WTC11 (cell line): ENCODE measurements at regions not wholly inside any gene's neighbourhood (a gene's known extent, or its start where the extent isn't known, plus 50 kb on each side); places are given as distances from the start of the nearest gene placed in this dataset.
"Not testable (repeated sequence)": the region's sequence is repeated elsewhere in the genome, so short reads cannot be mapped to it uniquely, and the experiment has no call there.

ENCODE experiments used
- ATAC-seq: fragments of 200-7000 bp; cut with Tn5 transposase; 2 replicates; pipeline ENCODE4 v1.10.0; 2021; ENCODE audit warnings: mild to moderate bottlenecking, moderate library complexity
- CTCF ChIA-PET: fragments of 300-600 bp; sonication (Branson Sonifier 250); formaldehyde crosslinking; loops from one replicate; lab custom pipeline; 2021; ENCODE audit warnings: antibody characterized with exemption; lab: Charles Lee
- POLR2A ChIA-PET: fragments of 350-600 bp; sonication (Branson Sonifier 250); formaldehyde crosslinking; loops from one replicate; lab custom pipeline; 2021; ENCODE audit warnings: antibody characterized with exemption; lab: Charles Lee
- DNase-seq: peaks from one replicate; pipeline ENCODE4 v3.0.0; 2021; ENCODE audit warnings: low spot score
- H3K27ac Mint-ChIP-seq: 2 replicates; pipeline ENCODE4 v1.8.0; 2021; ENCODE audit warnings: mixed read lengths
- H3K27me3 Mint-ChIP-seq: 2 replicates; pipeline ENCODE4 v1.8.0; 2021; ENCODE audit warnings: low read depth, mild to moderate bottlenecking, moderate library complexity, mixed read lengths
- H3K36me3 Mint-ChIP-seq: 2 replicates; pipeline ENCODE4 v1.8.0; 2021; ENCODE audit warnings: mixed read lengths
- H3K4me1 Mint-ChIP-seq: 2 replicates; pipeline ENCODE4 v1.8.0; 2022; ENCODE audit warnings: mixed read lengths
- H3K4me3 Mint-ChIP-seq: 2 replicates; pipeline ENCODE4 v1.8.0; 2021; ENCODE audit warnings: mild to moderate bottlenecking, moderate library complexity, mixed read lengths
- H3K9me3 Mint-ChIP-seq: 2 replicates; pipeline ENCODE4 v1.8.0; 2021; ENCODE audit warnings: mixed read lengths
- ELF4 ChIP-seq: sonication (generic); formaldehyde crosslinking; IDR thresholded peaks from 2 replicates; pipeline ENCODE4 v1.8.1; 2022; ENCODE audit warnings: low read depth, mild to moderate bottlenecking, moderate library complexity, missing genetic modification reagents
- FOXJ3 ChIP-seq: sonication (generic); formaldehyde crosslinking; IDR thresholded peaks from 2 replicates; pipeline ENCODE4 v1.9.0; 2021; ENCODE audit warnings: missing genetic modification reagents, mild to moderate bottlenecking, borderline replicate concordance
- FOXK1 ChIP-seq: sonication (generic); formaldehyde crosslinking; IDR thresholded peaks from 2 replicates; pipeline ENCODE4 v1.8.0; 2022; ENCODE audit warnings: mild to moderate bottlenecking, moderate library complexity, missing genetic modification reagents
- GABPB1 ChIP-seq: sonication (generic); formaldehyde crosslinking; IDR thresholded peaks from 2 replicates; pipeline ENCODE4 v1.8.1; 2023; ENCODE audit warnings: mild to moderate bottlenecking, missing genetic modification reagents
- HMGA2 ChIP-seq: fragments of 250-450 bp; sonication (Bioruptor Pico); IDR thresholded peaks from 2 replicates; pipeline ENCODE4 v1.4.0; 2021; ENCODE audit warnings: mild to moderate bottlenecking, moderate library complexity
- IRF2 ChIP-seq: sonication (generic); formaldehyde crosslinking; IDR thresholded peaks from 2 replicates; pipeline ENCODE4 v1.8.0; 2022; ENCODE audit warnings: low read depth, missing genetic modification reagents, borderline replicate concordance
- MXD4 ChIP-seq: fragments of 250-450 bp; sonication (Bioruptor Pico); IDR thresholded peaks from 2 replicates; pipeline ENCODE4 v1.8.0; 2021; ENCODE audit warnings: mild to moderate bottlenecking, moderate library complexity, borderline replicate concordance
- SMAD3 ChIP-seq: sonication (generic); formaldehyde crosslinking; IDR thresholded peaks from 2 replicates; pipeline ENCODE4 v1.8.0; 2022; ENCODE audit warnings: missing genetic modification reagents, mild to moderate bottlenecking, borderline replicate concordance
- TCF7 ChIP-seq: sonication (generic); formaldehyde crosslinking; IDR thresholded peaks from 2 replicates; pipeline ENCODE4 v1.8.0; 2022; ENCODE audit warnings: mild to moderate bottlenecking, low read depth, missing genetic modification reagents, moderate library complexity
- TP53 ChIP-seq: sonication (generic); formaldehyde crosslinking; IDR thresholded peaks from 2 replicates; pipeline ENCODE4 v1.8.1; 2023; ENCODE audit warnings: mild to moderate bottlenecking, missing genetic modification reagents
- ZNF671 ChIP-seq: fragments of 250-450 bp; sonication (Bioruptor Pico); IDR thresholded peaks from 2 replicates; pipeline ENCODE4 v1.8.0; 2021; ENCODE audit warnings: mild to moderate bottlenecking
- TF ChIP-seq, protein P1 (sequence below): fragments of 250-450 bp; sonication (Bioruptor Pico); IDR thresholded peaks from 2 replicates; pipeline ENCODE4 v1.8.0; 2021; ENCODE audit warnings: mild to moderate bottlenecking
- TF ChIP-seq, protein P2 (sequence below): sonication (generic); formaldehyde crosslinking; conservative IDR thresholded peaks from 2 replicates; pipeline ENCODE4 v1.8.1; 2022; ENCODE audit warnings: mild to moderate bottlenecking, missing genetic modification reagents
- TF ChIP-seq, protein P3 (sequence below): sonication (generic); formaldehyde crosslinking; IDR thresholded peaks from 2 replicates; pipeline ENCODE4 v1.8.1; 2022; ENCODE audit warnings: missing genetic modification reagents, borderline replicate concordance
- TF ChIP-seq, protein P4 (sequence below): sonication (generic); formaldehyde crosslinking; IDR thresholded peaks from 2 replicates; pipeline ENCODE4 v1.8.1; 2022; ENCODE audit warnings: low read depth, mild to moderate bottlenecking, moderate library complexity, missing genetic modification reagents, borderline replicate concordance

DNA sequence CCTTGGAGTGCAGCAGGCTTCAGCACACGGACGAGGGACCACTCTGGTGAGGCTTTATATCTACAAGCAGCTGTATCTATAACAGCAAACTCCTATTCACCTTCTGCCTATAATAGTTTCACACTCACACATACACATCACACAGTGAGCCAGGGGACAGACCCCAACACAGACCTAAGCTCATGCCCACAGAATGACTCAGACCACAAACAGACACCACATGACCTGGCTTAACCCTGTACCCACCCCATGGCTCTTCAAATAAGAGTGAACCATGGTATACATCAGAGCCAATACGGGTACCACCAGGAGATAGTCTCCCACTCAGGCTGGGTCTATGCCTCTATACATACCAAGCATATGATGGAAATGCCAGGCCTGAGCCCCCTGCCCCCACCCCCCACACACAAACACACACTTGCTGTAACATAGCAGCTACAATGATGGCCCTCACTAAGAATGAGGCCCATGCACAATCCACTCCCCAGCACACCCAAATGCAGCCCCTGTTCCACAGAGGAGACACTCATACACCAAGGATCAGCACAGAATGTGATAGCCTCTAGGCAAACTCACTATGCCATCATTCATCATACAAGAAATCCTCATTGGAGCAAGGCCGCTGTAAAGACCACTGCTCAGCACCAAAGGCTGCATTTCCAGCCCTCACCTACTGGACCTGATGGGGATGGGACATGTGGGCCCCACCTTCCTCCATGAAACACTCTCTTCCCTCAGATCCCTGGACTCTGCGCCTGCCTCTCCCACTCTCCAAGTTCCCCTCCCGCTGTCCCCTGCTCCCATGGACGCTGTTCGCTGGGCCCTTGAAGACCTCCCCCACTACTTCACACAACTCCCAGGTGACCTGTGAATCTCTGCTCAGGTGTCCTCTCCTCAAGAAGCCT, 62.1 kb upstream of the XIAP start:
- no peaks in the 10 kb centered on the region for H3K4me1 Mint-ChIP-seq
- H3K27me3 Mint-ChIP-seq: no peaks in the 10 kb centered on the region
- CTCF ChIA-PET: interaction anchor here (0.6 kb wide), 1 partner anchor 179 kb away, joined by 3 read pairs; no protein-coding TSS in a partner anchor
- no peak overlapping the region for H3K27ac Mint-ChIP-seq
- POLR2A ChIA-PET: no interaction called here
- no peak for ATAC-seq
- H3K36me3 Mint-ChIP-seq: no peaks in the 10 kb centered on the region
- DNase-seq: no peak
- no peak overlapping the region for H3K4me3 Mint-ChIP-seq
- no peaks in the 10 kb centered on the region for H3K9me3 Mint-ChIP-seq
- TF ChIP-seq, protein P1, sequence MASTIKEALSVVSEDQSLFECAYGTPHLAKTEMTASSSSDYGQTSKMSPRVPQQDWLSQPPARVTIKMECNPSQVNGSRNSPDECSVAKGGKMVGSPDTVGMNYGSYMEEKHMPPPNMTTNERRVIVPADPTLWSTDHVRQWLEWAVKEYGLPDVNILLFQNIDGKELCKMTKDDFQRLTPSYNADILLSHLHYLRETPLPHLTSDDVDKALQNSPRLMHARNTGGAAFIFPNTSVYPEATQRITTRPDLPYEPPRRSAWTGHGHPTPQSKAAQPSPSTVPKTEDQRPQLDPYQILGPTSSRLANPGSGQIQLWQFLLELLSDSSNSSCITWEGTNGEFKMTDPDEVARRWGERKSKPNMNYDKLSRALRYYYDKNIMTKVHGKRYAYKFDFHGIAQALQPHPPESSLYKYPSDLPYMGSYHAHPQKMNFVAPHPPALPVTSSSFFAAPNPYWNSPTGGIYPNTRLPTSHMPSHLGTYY: no peak
- TF ChIP-seq HMGA2: no peak
- TF ChIP-seq ELF4: no peak
- TF ChIP-seq, all 79 proteins: peak for 0

DNA sequence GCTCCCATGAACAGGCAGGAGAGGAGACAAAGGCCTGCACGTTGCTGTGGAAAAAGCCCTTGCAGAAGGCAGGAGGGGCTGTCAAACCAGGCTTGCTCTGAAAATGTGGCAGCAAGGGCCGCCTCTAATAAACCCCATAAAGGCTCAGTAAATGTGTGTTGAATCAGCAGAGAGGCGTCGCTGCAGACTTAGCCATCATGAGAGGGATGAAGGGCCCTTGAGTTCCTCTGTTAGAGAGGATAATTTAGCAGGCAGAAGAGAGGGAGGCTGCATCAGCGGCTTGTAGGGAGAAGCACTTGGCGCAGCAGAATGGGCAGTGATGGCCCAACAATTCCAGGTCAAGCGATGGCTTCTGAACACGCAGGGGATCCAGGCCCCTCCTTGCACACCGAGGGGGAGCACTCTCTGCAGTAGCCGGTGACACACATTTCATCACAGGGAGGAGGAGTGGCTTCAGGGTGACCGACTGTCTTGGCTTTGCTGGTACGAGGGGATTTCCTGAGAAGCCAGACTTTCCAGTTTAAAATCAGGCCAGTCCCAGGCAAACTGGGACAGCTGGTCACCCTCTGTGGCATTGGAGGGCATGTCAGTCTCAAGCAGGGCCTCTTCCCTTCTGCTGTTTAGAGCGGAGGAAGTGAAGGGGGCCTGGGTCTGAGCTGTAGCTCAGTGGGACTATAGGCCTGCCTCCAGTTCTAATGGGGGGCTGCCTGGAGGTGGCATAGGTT, 61.0 kb upstream of the XIAP start:
- H3K27ac Mint-ChIP-seq, H3K4me3 Mint-ChIP-seq, H3K4me1 Mint-ChIP-seq, H3K36me3 Mint-ChIP-seq, ATAC-seq, POLR2A ChIA-PET, H3K9me3 Mint-ChIP-seq, H3K27me3 Mint-ChIP-seq, DNase-seq: not testable (repeated sequence)
- CTCF ChIA-PET: interaction anchor here (1.1 kb wide), 1 partner anchor 21 kb away, joined by 4 read pairs; no protein-coding TSS in a partner anchor

DNA sequence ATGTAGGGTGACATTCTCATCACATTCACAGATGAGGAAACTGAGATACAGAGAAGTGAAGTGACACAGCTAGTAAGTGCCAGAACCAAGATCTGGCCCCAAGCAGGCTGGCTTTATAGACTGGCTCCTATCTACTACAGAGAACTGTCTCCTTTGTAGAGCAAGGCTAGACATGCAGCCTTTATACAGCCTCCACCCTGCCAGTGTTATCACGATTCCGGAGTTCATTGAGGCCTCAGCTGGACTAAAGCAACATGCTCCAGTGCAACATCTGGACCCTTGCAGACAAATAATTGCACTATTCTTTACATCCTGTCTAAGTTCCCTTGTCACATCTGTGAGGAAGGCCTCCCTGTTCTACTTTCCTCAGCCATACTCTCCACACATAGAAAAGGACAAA, 58.0 kb upstream of the XIAP start:
- no peak for DNase-seq
- Mint-ChIP-seq H3K9me3 (no peaks in the 10 kb centered on the region), H3K36me3 (no peaks in the 10 kb centered on the region), H3K27ac (no peak overlapping the region), H3K4me1 (no peaks in the 10 kb centered on the region), H3K27me3 (no peaks in the 10 kb centered on the region), H3K4me3 (no peak overlapping the region)
- CTCF ChIA-PET: no interaction called here
- ATAC-seq: no peak
- TF ChIP-seq, protein P2, sequence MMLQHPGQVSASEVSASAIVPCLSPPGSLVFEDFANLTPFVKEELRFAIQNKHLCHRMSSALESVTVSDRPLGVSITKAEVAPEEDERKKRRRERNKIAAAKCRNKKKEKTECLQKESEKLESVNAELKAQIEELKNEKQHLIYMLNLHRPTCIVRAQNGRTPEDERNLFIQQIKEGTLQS (CRISPR knock-in tag): no peak
- TF ChIP-seq, protein P3, sequence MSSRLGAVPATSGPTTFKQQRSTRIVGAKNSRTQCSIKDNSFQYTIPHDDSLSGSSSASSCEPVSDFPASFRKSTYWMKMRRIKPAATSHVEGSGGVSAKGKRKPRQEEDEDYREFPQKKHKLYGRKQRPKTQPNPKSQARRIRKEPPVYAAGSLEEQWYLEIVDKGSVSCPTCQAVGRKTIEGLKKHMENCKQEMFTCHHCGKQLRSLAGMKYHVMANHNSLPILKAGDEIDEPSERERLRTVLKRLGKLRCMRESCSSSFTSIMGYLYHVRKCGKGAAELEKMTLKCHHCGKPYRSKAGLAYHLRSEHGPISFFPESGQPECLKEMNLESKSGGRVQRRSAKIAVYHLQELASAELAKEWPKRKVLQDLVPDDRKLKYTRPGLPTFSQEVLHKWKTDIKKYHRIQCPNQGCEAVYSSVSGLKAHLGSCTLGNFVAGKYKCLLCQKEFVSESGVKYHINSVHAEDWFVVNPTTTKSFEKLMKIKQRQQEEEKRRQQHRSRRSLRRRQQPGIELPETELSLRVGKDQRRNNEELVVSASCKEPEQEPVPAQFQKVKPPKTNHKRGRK (CRISPR knock-in tag): no peak
- TF ChIP-seq TP53 (CRISPR knock-in tag) (no peak), TCF7 (CRISPR knock-in tag) (no peak), MXD4 (CRISPR knock-in tag) (no peak), SMAD3 (CRISPR knock-in tag) (no peak), FOXK1 (CRISPR knock-in tag) (no peak), ZNF671 (CRISPR knock-in tag) (no peak), IRF2 (CRISPR knock-in tag) (no peak)
- POLR2A ChIA-PET: no interaction called here

DNA sequence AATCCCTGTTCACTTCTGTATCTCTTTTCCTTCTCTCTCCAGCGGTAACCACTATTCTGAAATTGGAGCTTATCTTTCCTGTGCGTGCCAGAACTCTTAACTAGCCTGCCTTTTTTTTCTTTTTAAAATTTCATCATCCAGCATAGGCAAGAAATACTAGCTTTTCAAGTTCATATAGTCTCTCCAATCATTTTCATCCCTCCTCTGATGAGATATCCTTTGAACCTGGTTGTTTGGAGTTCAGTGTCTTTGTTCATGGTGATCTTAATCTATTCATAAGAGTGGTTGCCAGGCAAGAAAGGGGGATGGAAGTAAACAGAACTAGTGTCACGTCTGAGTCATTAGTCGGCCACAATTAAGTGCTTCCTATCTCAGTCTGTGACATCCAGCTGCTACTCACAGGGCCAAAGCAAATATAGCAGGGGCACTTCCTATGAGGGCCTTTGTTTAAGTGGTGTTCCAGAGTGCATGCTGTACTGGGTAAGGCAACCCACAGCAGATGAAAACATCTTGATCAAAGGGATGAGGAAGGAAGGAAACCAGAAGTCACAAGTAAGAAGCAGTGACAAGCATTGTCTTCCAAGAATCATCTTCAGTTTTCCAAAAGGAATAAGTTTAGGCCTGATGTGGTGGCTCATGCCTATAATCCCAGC, 56.4 kb upstream of the XIAP start:
- H3K4me3 Mint-ChIP-seq: no peak overlapping the region
- ChIA-PET POLR2A (no interaction called here), CTCF (interaction anchor here (0.6 to 1.1 kb wide), 2 partner anchors 26 to 778 kb away, joined by 3 to 4 read pairs; no protein-coding TSS in a partner anchor)
- DNase-seq (no peak), ATAC-seq (no peak)
- TF ChIP-seq GABPB1 (peak; percentile 57; the same call in 1 of the 2 replicates), FOXJ3 (CRISPR knock-in tag) (no peak)
- TF ChIP-seq, protein P4, sequence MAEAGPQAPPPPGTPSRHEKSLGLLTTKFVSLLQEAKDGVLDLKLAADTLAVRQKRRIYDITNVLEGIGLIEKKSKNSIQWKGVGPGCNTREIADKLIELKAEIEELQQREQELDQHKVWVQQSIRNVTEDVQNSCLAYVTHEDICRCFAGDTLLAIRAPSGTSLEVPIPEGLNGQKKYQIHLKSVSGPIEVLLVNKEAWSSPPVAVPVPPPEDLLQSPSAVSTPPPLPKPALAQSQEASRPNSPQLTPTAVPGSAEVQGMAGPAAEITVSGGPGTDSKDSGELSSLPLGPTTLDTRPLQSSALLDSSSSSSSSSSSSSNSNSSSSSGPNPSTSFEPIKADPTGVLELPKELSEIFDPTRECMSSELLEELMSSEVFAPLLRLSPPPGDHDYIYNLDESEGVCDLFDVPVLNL (CRISPR knock-in tag): no peak
- TF ChIP-seq, all 79 proteins: peak for 1
- Mint-ChIP-seq H3K27ac (no peak overlapping the region), H3K4me1 (no peaks in the 10 kb centered on the region), H3K36me3 (no peaks in the 10 kb centered on the region), H3K27me3 (no peaks in the 10 kb centered on the region), H3K9me3 (no peaks in the 10 kb centered on the region)

DNA sequence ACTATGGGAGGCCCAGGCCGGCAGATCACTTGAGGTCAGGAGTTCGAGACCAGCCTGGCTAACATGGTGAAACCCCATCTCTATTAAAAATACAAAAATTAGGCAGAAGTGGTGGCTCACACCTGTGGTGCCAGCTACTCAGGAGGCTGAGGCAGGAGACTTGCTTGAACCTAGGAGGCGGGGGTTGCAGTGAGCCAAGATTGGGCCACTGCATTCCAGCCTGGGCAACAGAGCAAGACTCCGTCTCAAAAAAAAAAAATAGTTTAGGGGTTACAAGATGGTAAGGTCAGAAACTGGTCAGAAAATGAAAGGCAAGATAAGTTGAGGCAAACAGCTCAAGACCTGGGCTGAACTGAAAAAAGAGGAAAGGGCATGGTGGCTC, 55.9 kb upstream of the XIAP start:
- H3K36me3 Mint-ChIP-seq, H3K4me3 Mint-ChIP-seq, H3K4me1 Mint-ChIP-seq, H3K27ac Mint-ChIP-seq, DNase-seq, POLR2A ChIA-PET, H3K27me3 Mint-ChIP-seq, H3K9me3 Mint-ChIP-seq, ATAC-seq: not testable (repeated sequence)
- CTCF ChIA-PET: interaction anchor here (1.1 kb wide), 1 partner anchor 26 kb away, joined by 4 read pairs; no protein-coding TSS in a partner anchor
